HepG2 (cell line): ENCODE measurements at regions not wholly inside any gene's neighbourhood (a gene's known extent, or its start where the extent isn't known, plus 50 kb on each side); places are given as distances from the start of the nearest gene placed in this dataset.

Experiments used
- ATAC-seq: fragments of 200-7000 bp; cut with Tn5 transposase; 3 replicates; pipeline ENCODE4 v1.9.1; 2020; ENCODE audit warnings: mild to moderate bottlenecking, moderate library complexity
- BruUV-seq: library from RNA; stranded (reverse); fragments of 400-500 nt; replicated peaks from 2 replicates; lab custom pipeline; 2021; lab: Mats Ljungman, UMichigan
- CTCF ChIA-PET: fragments of 300-600 bp; formaldehyde crosslinking; extraction: SDS; loops from one replicate; lab custom pipeline; 2021; ENCODE audit warnings: low total read pairs, inconsistent platforms, low intra/inter-chr PET ratio; lab: Yijun Ruan, JAX
- POLR2A ChIA-PET: fragments of 350-600 bp; sonication (Branson Sonifier 250); formaldehyde crosslinking; loops from one replicate; lab custom pipeline; 2020; ENCODE audit warnings: antibody characterized with exemption, inconsistent platforms; lab: Yijun Ruan, JAX
- DNase-seq: peaks from one replicate; pipeline ENCODE4 v3.0.0-alpha.2; 2015; ENCODE audit warnings: low spot score
- FAIRE-seq: peaks from 3 replicates; lab custom pipeline; 2011; peaks lifted over from hg19 to GRCh38; lab: Jason Lieb, UNC
- H2AFZ ChIP-seq: one replicate; pipeline ENCODE4 v1.6.1; 2011; ENCODE audit warnings: low read length, inconsistent platforms
- H3K27ac ChIP-seq: fragments of 300-600 bp; 3 replicates; pipeline ENCODE4 v1.8.0; 2011; ENCODE audit warnings: mixed run types, mild to moderate bottlenecking, mixed read lengths, low read length, inconsistent platforms; ENCODE audit not compliant: insufficient read depth; ENCODE audit errors: extremely low read length
- H3K27me3 ChIP-seq, 2 experiments: fragments of 200-600 bp in 1 of 2; 2 replicates in 1 of 2; 3 replicates in 1 of 2; pipeline versions ENCODE4 v1.6.0 to v1.8.0; 2011; ENCODE audit warnings: low read length in 2 of 2, mild to moderate bottlenecking in 2 of 2, moderate library complexity in 2 of 2, inconsistent platforms in 1 of 2; ENCODE audit not compliant: insufficient read depth in 2 of 2, control insufficient read depth in 1 of 2
- H3K36me3 ChIP-seq, 2 experiments: fragments of 200-600 bp in 1 of 2; replicated peaks in 1 of 2; 2 replicates in 1 of 2; 3 replicates in 1 of 2; pipeline versions ENCODE4 v1.5.1 to v1.8.0; 2011; ENCODE audit warnings: low read length in 2 of 2, inconsistent platforms in 1 of 2; ENCODE audit not compliant: insufficient read depth in 2 of 2, control insufficient read depth in 1 of 2
- H3K4me1 ChIP-seq: 2 replicates; pipeline ENCODE4 v1.5.1; 2012; ENCODE audit warnings: low read length, inconsistent platforms; ENCODE audit not compliant: insufficient read depth
- H3K4me2 ChIP-seq: 2 replicates; pipeline ENCODE4 v1.6.0; 2011; ENCODE audit warnings: low read depth, low read length, inconsistent platforms
- H3K4me3 ChIP-seq, 3 experiments: fragments of 200-600 bp in 1 of 3; sonication (generic), shearing (Covaris generic) in 1 of 3; replicated peaks in 1 of 3; 2 replicates each; pipeline ENCODE4 v1.5.1; 2011 to 2016; ENCODE audit warnings: low read length in 3 of 3, inconsistent platforms in 2 of 3, low read depth in 2 of 3, mild to moderate bottlenecking in 2 of 3, control low read depth in 1 of 3, mixed read lengths in 1 of 3; ENCODE audit not compliant: insufficient read depth in 1 of 3
- H3K79me2 ChIP-seq: one replicate; pipeline ENCODE4 v1.6.1; 2011; ENCODE audit warnings: low read length, inconsistent platforms; ENCODE audit not compliant: insufficient read depth
- H3K9ac ChIP-seq: 2 replicates; pipeline ENCODE4 v1.6.0; 2011; ENCODE audit warnings: mild to moderate bottlenecking, low read depth, low read length, inconsistent platforms; ENCODE audit not compliant: insufficient read depth
- H3K9me3 ChIP-seq: 2 replicates; pipeline ENCODE4 v1.5.1; 2012; ENCODE audit warnings: mild to moderate bottlenecking, low read length
- H4K20me1 ChIP-seq: 2 replicates; pipeline ENCODE4 v1.6.0; 2011; ENCODE audit warnings: inconsistent platforms, mild to moderate bottlenecking, low read length, moderate library complexity; ENCODE audit not compliant: insufficient read depth
- MATR3 ChIP-seq: sonication (generic); formaldehyde crosslinking; IDR thresholded peaks from 2 replicates; pipeline ENCODE4 v1.4.0; 2020; ENCODE audit warnings: missing genetic modification reagents
- MYNN ChIP-seq: sonication (generic); formaldehyde crosslinking; IDR thresholded peaks from 2 replicates; pipeline ENCODE4 v1.4.0; 2020; ENCODE audit warnings: mild to moderate bottlenecking, low read depth, missing genetic modification reagents
- SMARCC2 ChIP-seq: fragments of 450-650 bp; IDR thresholded peaks from 2 replicates; pipeline ENCODE4 v1.6.1; 2017; ENCODE audit warnings: antibody characterized with exemption, mild to moderate bottlenecking
- ZC3H13 ChIP-seq: sonication (generic); formaldehyde crosslinking; IDR thresholded peaks from 2 replicates; pipeline ENCODE4 v1.8.1; 2023; ENCODE audit warnings: mild to moderate bottlenecking, missing genetic modification reagents, moderate library complexity
- ZNF629 ChIP-seq: sonication (generic); formaldehyde crosslinking; conservative IDR thresholded peaks from 2 replicates; pipeline ENCODE4 v1.5.0; 2020; ENCODE audit warnings: missing genetic modification reagents
- in situ Hi-C: cut with HindIII; loops from 2 replicates; pipeline ENCODE4 v1.10.0; 2017; ENCODE audit warnings: low pct_unique_long_range_greater_than_20kb; ENCODE audit not compliant: extremely low pct_ligation_motif_present
- intact Hi-C: fragments of 100-400 bp; cut with micrococcal nuclease; formaldehyde crosslinking; loops from one replicate; pipeline ENCODE4 v1.10.0; 2022; ENCODE audit not compliant: unreplicated experiment
- TF ChIP-seq, protein P1 (sequence below): IDR thresholded peaks from 2 replicates; pipeline ENCODE4 v1.6.1; 2016; ENCODE audit warnings: control low read depth
- TF ChIP-seq, protein P2 (sequence below): sonication (generic); formaldehyde crosslinking; IDR thresholded peaks from 2 replicates; pipeline ENCODE4 v1.5.0; 2020; ENCODE audit warnings: missing genetic modification reagents
- TF ChIP-seq, protein P3 (sequence below): IDR thresholded peaks from 2 replicates; pipeline ENCODE4 v1.6.1; 2012; ENCODE audit warnings: low read length, improper control_type of control experiment

DNA sequence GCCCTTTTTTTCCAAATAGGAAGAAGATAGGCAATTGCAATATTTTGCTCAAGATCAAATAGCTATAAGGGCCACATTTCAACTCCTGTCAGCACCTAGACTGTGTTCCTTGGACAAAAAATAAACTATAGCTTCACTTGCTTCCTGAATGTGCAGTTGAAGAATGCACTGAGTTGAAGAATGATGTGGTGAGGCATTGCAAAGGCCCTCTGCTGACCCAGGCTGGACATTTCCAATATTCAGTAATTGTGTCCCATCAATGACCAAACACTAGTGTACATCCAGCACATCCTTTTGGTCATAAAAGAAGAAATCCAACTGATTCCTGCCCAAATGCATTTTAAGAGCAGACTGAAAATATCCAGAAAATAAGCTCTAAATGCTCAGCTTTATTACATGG, 424.8 kb upstream of the TGFBR2 start:
- no peak overlapping the region for H3K9ac ChIP-seq
- no peaks in the 10 kb centered on the region for H4K20me1 ChIP-seq
- H3K4me3 ChIP-seq, result no peak overlapping the region
- FAIRE-seq (no peak), ATAC-seq (no peak), DNase-seq (no peak)
- no peaks in the 10 kb centered on the region for H3K79me2 ChIP-seq
- TF ChIP-seq, protein P1, sequence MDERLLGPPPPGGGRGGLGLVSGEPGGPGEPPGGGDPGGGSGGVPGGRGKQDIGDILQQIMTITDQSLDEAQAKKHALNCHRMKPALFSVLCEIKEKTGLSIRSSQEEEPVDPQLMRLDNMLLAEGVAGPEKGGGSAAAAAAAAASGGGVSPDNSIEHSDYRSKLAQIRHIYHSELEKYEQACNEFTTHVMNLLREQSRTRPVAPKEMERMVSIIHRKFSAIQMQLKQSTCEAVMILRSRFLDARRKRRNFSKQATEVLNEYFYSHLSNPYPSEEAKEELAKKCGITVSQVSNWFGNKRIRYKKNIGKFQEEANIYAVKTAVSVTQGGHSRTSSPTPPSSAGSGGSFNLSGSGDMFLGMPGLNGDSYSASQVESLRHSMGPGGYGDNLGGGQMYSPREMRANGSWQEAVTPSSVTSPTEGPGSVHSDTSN (CRISPR knock-in tag), result no peak
- no peak for TF ChIP-seq ZNF629
- TF ChIP-seq SMARCC2, result no peak
- TF ChIP-seq, protein P2, sequence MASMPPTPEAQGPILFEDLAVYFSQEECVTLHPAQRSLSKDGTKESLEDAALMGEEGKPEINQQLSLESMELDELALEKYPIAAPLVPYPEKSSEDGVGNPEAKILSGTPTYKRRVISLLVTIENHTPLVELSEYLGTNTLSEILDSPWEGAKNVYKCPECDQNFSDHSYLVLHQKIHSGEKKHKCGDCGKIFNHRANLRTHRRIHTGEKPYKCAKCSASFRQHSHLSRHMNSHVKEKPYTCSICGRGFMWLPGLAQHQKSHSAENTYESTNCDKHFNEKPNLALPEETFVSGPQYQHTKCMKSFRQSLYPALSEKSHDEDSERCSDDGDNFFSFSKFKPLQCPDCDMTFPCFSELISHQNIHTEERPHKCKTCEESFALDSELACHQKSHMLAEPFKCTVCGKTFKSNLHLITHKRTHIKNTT (CRISPR knock-in tag), result no peak
- TF ChIP-seq ZC3H13, result no peak
- TF ChIP-seq, protein P3, sequence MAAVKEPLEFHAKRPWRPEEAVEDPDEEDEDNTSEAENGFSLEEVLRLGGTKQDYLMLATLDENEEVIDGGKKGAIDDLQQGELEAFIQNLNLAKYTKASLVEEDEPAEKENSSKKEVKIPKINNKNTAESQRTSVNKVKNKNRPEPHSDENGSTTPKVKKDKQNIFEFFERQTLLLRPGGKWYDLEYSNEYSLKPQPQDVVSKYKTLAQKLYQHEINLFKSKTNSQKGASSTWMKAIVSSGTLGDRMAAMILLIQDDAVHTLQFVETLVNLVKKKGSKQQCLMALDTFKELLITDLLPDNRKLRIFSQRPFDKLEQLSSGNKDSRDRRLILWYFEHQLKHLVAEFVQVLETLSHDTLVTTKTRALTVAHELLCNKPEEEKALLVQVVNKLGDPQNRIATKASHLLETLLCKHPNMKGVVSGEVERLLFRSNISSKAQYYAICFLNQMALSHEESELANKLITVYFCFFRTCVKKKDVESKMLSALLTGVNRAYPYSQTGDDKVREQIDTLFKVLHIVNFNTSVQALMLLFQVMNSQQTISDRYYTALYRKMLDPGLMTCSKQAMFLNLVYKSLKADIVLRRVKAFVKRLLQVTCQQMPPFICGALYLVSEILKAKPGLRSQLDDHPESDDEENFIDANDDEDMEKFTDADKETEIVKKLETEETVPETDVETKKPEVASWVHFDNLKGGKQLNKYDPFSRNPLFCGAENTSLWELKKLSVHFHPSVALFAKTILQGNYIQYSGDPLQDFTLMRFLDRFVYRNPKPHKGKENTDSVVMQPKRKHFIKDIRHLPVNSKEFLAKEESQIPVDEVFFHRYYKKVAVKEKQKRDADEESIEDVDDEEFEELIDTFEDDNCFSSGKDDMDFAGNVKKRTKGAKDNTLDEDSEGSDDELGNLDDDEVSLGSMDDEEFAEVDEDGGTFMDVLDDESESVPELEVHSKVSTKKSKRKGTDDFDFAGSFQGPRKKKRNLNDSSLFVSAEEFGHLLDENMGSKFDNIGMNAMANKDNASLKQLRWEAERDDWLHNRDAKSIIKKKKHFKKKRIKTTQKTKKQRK, result no peak
- no peak for TF ChIP-seq MATR3 (CRISPR knock-in tag)
- no peak for TF ChIP-seq MYNN (CRISPR knock-in tag)
- BruUV-seq, result no TSS peak
- H3K9me3 ChIP-seq, result no peaks in the 10 kb centered on the region
- H3K36me3 ChIP-seq, result no peaks in the 10 kb centered on the region
- in situ Hi-C loops, result no loop called here
- intact Hi-C loops, result no loop called here
- no peaks in the 10 kb centered on the region; a peak in 1 of 5 replicates for H3K27me3 ChIP-seq
- H3K27ac ChIP-seq, result no peak overlapping the region
- no peaks in the 10 kb centered on the region for H3K4me1 ChIP-seq
- H2AFZ ChIP-seq, result no peak overlapping the region
- ChIA-PET CTCF (no interaction called here), POLR2A (no interaction called here)
- H3K4me2 ChIP-seq, result no peak overlapping the region
